IMR-90 (cell line): ENCODE measurements at regions not wholly inside any gene's neighbourhood (a gene's known extent, or its start where the extent isn't known, plus 50 kb on each side); places are given as distances from the start of the nearest gene placed in this dataset.

Experiments used
- ATAC-seq: fragments of 200-7000 bp; cut with Tn5 transposase; 2 replicates; pipeline ENCODE4 v1.9.1; 2020; ENCODE audit warnings: low read depth, mild to moderate bottlenecking, moderate library complexity
- BruUV-seq: library from RNA; stranded (reverse); fragments of 400-500 nt; replicated peaks from 2 replicates; lab custom pipeline; 2021; lab: Mats Ljungman, UMichigan
- CTCF ChIA-PET: fragments of 300-600 bp; formaldehyde crosslinking; extraction: SDS; loops from one replicate; lab custom pipeline; 2021; ENCODE audit warnings: antibody characterized with exemption; lab: Yijun Ruan, JAX
- POLR2A ChIA-PET: fragments of 300-600 bp; sonication (Branson Sonifier 250); formaldehyde crosslinking; loops from one replicate; lab custom pipeline; 2022; ENCODE audit warnings: antibody characterized with exemption; ENCODE audit not compliant: unreplicated experiment; lab: Charles Lee
- DNase-seq: peaks from one replicate; pipeline ENCODE4 v3.0.0; 2013
- H2AFZ ChIP-seq: replicated peaks from 2 replicates; pipeline ENCODE3; 2013; ENCODE audit warnings: low read length, mild to moderate bottlenecking; ENCODE audit not compliant: poor library complexity
- H2AK5ac ChIP-seq: 2 replicates; pipeline ENCODE4 v1.6.1; 2013; ENCODE audit warnings: low read depth, low read length, inconsistent platforms
- H2AK9ac ChIP-seq: replicated peaks from 2 replicates; pipeline ENCODE3; 2013; ENCODE audit warnings: mild to moderate bottlenecking, low read depth, low read length, moderate library complexity; ENCODE audit not compliant: poor library complexity
- H2BK120ac ChIP-seq: 2 replicates; pipeline ENCODE4 v1.6.1; 2013; ENCODE audit warnings: low read depth, low read length, inconsistent platforms
- H2BK15ac ChIP-seq: 3 replicates; pipeline ENCODE4 v1.6.1; 2013; ENCODE audit warnings: low read depth, low read length, inconsistent platforms
- H2BK20ac ChIP-seq: 2 replicates; pipeline ENCODE4 v1.6.1; 2013; ENCODE audit warnings: low read depth, mild to moderate bottlenecking, inconsistent platforms, low read length, moderate library complexity
- H2BK5ac ChIP-seq: 2 replicates; pipeline ENCODE4 v1.6.1; 2013; ENCODE audit warnings: mild to moderate bottlenecking, low read depth, low read length, inconsistent platforms; ENCODE audit not compliant: poor library complexity, severe bottlenecking
- H3K14ac ChIP-seq: replicated peaks from 2 replicates; pipeline ENCODE4 v1.6.1; 2013; ENCODE audit warnings: low read depth, low read length, inconsistent platforms
- H3K18ac ChIP-seq: 2 replicates; pipeline ENCODE4 v1.6.1; 2013; ENCODE audit warnings: low read depth, low read length, control low read depth
- H3K23ac ChIP-seq: 2 replicates; pipeline ENCODE4 v1.6.1; 2013; ENCODE audit warnings: low read depth, low read length, inconsistent platforms
- H3K27ac ChIP-seq: 2 replicates; pipeline ENCODE4 v1.5.1; 2013; ENCODE audit warnings: mild to moderate bottlenecking, control low read depth, low read length; ENCODE audit not compliant: insufficient read depth
- H3K27me3 ChIP-seq: 2 replicates; pipeline ENCODE4 v1.6.1; 2013; ENCODE audit warnings: low read length; ENCODE audit not compliant: control insufficient read depth, insufficient read depth
- H3K36me3 ChIP-seq: 2 replicates; pipeline ENCODE4 v1.6.1; 2013; ENCODE audit warnings: low read length, mixed read lengths; ENCODE audit not compliant: control insufficient read depth, insufficient read depth
- H3K4ac ChIP-seq: 2 replicates; pipeline ENCODE4 v1.6.1; 2013; ENCODE audit warnings: low read depth, low read length, inconsistent platforms
- H3K4me1 ChIP-seq: 2 replicates; pipeline ENCODE4 v1.6.1; 2013; ENCODE audit warnings: low read length, mixed read lengths; ENCODE audit not compliant: control insufficient read depth, insufficient read depth
- H3K4me2 ChIP-seq: 2 replicates; pipeline ENCODE4 v1.6.1; 2013; ENCODE audit warnings: low read depth, mild to moderate bottlenecking, control low read depth, low read length, moderate library complexity
- H3K4me3 ChIP-seq: 2 replicates; pipeline ENCODE4 v1.5.1; 2013; ENCODE audit warnings: low read depth, mild to moderate bottlenecking, control low read depth, low read length, moderate library complexity; ENCODE audit not compliant: insufficient read depth
- H3K56ac ChIP-seq: 2 replicates; pipeline ENCODE4 v1.6.1; 2013; ENCODE audit warnings: low read length, inconsistent platforms; ENCODE audit not compliant: insufficient read depth; ENCODE audit errors: extremely low read depth
- H3K79me1 ChIP-seq, 2 experiments: 2 replicates each; pipeline ENCODE4 v1.6.1; 2013; ENCODE audit warnings: low read length in 2 of 2, inconsistent platforms in 1 of 2, low read depth in 1 of 2
- H3K9ac ChIP-seq: 2 replicates; pipeline ENCODE4 v1.6.1; 2013; ENCODE audit warnings: low read depth, low read length, control low read depth
- H3K9me1 ChIP-seq: 2 replicates; pipeline ENCODE4 v1.6.1; 2013; ENCODE audit warnings: low read length, inconsistent platforms; ENCODE audit not compliant: insufficient read depth
- H3K9me3 ChIP-seq: 2 replicates; pipeline ENCODE4 v1.6.1; 2013; ENCODE audit warnings: low read length; ENCODE audit not compliant: control insufficient read depth, insufficient read depth
- H4K20me1 ChIP-seq: 2 replicates; pipeline ENCODE4 v1.6.1; 2013; ENCODE audit warnings: low read length, inconsistent platforms; ENCODE audit not compliant: insufficient read depth
- H4K5ac ChIP-seq: 2 replicates; pipeline ENCODE4 v1.6.1; 2013; ENCODE audit warnings: mild to moderate bottlenecking, low read depth, low read length, control low read depth
- H4K8ac ChIP-seq, 2 experiments: 2 replicates each; pipeline ENCODE4 v1.6.1; 2013; ENCODE audit warnings: low read depth in 2 of 2, low read length in 2 of 2, control low read depth in 1 of 2, inconsistent platforms in 1 of 2
- H4K91ac ChIP-seq: 2 replicates; pipeline ENCODE4 v1.6.1; 2013; ENCODE audit warnings: low read depth, low read length, inconsistent platforms; ENCODE audit not compliant: insufficient read depth
- BHLHE40 ChIP-seq: fragments of 150-350 bp; IDR thresholded peaks from 2 replicates; pipeline ENCODE4 v1.6.1; 2016; ENCODE audit warnings: mild to moderate bottlenecking, low read depth, low read length
- CTCF ChIP-seq: conservative IDR thresholded peaks from 2 replicates; pipeline ENCODE4 v1.5.1; 2012; ENCODE audit warnings: mild to moderate bottlenecking, low read depth, low read length, improper control_type of control experiment
- FOS ChIP-seq: fragments of 150-350 bp; IDR thresholded peaks from 2 replicates; pipeline ENCODE4 v1.6.1; 2016; ENCODE audit warnings: low read depth, low read length
- MXI1 ChIP-seq: IDR thresholded peaks from 2 replicates; pipeline ENCODE4 v1.6.1; 2012; ENCODE audit warnings: low read depth, mild to moderate bottlenecking, low read length, moderate library complexity, borderline replicate concordance
- NFE2L2 ChIP-seq: fragments of 150-350 bp; IDR thresholded peaks from 2 replicates; pipeline ENCODE4 v1.6.1; 2016; ENCODE audit warnings: low read depth, mild to moderate bottlenecking, low read length
- RCOR1 ChIP-seq: IDR thresholded peaks from 2 replicates; pipeline ENCODE4 v1.6.1; 2012; ENCODE audit warnings: mild to moderate bottlenecking, low read length, improper control_type of control experiment; ENCODE audit not compliant: insufficient replicate concordance
- SMC3 ChIP-seq: fragments of 150-350 bp; IDR thresholded peaks from 2 replicates; pipeline ENCODE4 v1.6.1; 2016; ENCODE audit warnings: low read depth, mild to moderate bottlenecking, antibody characterized with exemption, low read length, moderate library complexity
- USF2 ChIP-seq: fragments of 150-350 bp; IDR thresholded peaks from 2 replicates; pipeline ENCODE4 v1.6.1; 2017; ENCODE audit warnings: mild to moderate bottlenecking, antibody characterized with exemption, low read length, low read depth
- WGBS, 2 experiments: methylation state at CpG; one replicate each; pipeline versions ENCODE4 v1.1.5 to v1.1.7; 2013; ENCODE audit warnings: missing lambda C conversion rate in 2 of 2; ENCODE audit not compliant: insufficient read length in 1 of 2; ENCODE audit errors: extremely low coverage in 2 of 2; 5-methylcytosine and 5-hydroxymethylcytosine counted together
- dilution Hi-C: fragments of 300-500 bp; cut with HindIII; formaldehyde crosslinking; loops from one replicate; pipeline ENCODE4 v1.14.3; 2018; ENCODE audit warnings: low sequenced_read_pairs; ENCODE audit not compliant: unreplicated experiment
- in situ Hi-C: fragments of 300-500 bp; cut with MboI; formaldehyde crosslinking; loops from 3 replicates; pipeline ENCODE4 v1.14.3; 2019; ENCODE audit warnings: low sequenced_read_pairs, inconsistent platforms, mixed read lengths
- intact Hi-C: fragments of 100-400 bp; cut with micrococcal nuclease; formaldehyde crosslinking; loops from 2 replicates; pipeline ENCODE4 v1.10.0; 2022

- H2AK9ac ChIP-seq, result no peak overlapping the region
- no peak overlapping the region for H2BK15ac ChIP-seq
- H3K18ac ChIP-seq, result no peak overlapping the region
- peaks cover 5% of the 10 kb centered on the region; the same call in 1 of the 2 replicates for H3K9me3 ChIP-seq
- dilution Hi-C loops (no loop called here), intact Hi-C loops (no loop called here), in situ Hi-C loops (no loop called here)
- H3K23ac ChIP-seq, result no peak overlapping the region
- H3K4me3 ChIP-seq, result no peak overlapping the region
- no peak for TF ChIP-seq RCOR1
- no peak for TF ChIP-seq USF2
- no peak for TF ChIP-seq FOS
- no peak for TF ChIP-seq CTCF
- no peak for TF ChIP-seq MXI1
- TF ChIP-seq NFE2L2, result no peak
- no peak for TF ChIP-seq SMC3
- no peak for TF ChIP-seq BHLHE40
- H3K56ac ChIP-seq, result no peak overlapping the region
- H3K27ac ChIP-seq, result no peak overlapping the region
- CTCF ChIA-PET, result no interaction called here
- H2BK120ac ChIP-seq, result no peak overlapping the region
- no peaks in the 10 kb centered on the region for H3K9me1 ChIP-seq
- H3K4me2 ChIP-seq, result no peak overlapping the region
- no peaks in the 10 kb centered on the region for H3K4me1 ChIP-seq
- no peak overlapping the region for H4K91ac ChIP-seq
- no peak overlapping the region for H4K8ac ChIP-seq
- WGBS, 2 experiments, result no CpG with 5 or more reads among the region's 2 CpGs
- H2AK5ac ChIP-seq, result no peak overlapping the region
- POLR2A ChIA-PET, result no interaction called here
- no peak overlapping the region for H3K9ac ChIP-seq
- H3K79me1 ChIP-seq, result no peaks in the 10 kb centered on the region
- no peak overlapping the region for H2BK20ac ChIP-seq
- no peak overlapping the region for H2BK5ac ChIP-seq
- H4K20me1 ChIP-seq, result no peaks in the 10 kb centered on the region
- H3K14ac ChIP-seq, result no peak overlapping the region
- no peak overlapping the region for H4K5ac ChIP-seq
- H3K36me3 ChIP-seq, result no peaks in the 10 kb centered on the region
- BruUV-seq, result no TSS peak
- H3K4ac ChIP-seq, result no peak overlapping the region
- H3K27me3 ChIP-seq, result peaks cover 27% of the 10 kb centered on the region
- DNase-seq, result no peak
- ATAC-seq, result no peak
- no peak overlapping the region for H2AFZ ChIP-seq
Measured at GRCh38 chr9:124205686-124206352, 51.9 kb upstream of the NEK6 start.
